ENCODE measurements at regions not wholly inside any gene's neighbourhood (a gene's known extent, or its start where the extent isn't known, plus 50 kb on each side); places are given as distances from the start of the nearest gene placed in this dataset.

- TF ChIP-seq EZH2 (IDR thresholded peaks at IDR 0.05; ENCODE audit: low read depth) (no peak), CTCF (conservative IDR thresholded peaks at IDR 0.05) (no peak)
Observed at GRCh38 chr12:92492995-92493394, 209.8 kb upstream of the PLEKHG7 start.
